ENCODE measurements at regions not wholly inside any gene's neighbourhood (a gene's known extent, or its start where the extent isn't known, plus 50 kb on each side); places are given as distances from the start of the nearest gene placed in this dataset.
A peak's percentile ranks its signal among the peaks of the same experiment; 100 is the strongest.
"Not testable (repeated sequence)": the region's sequence is repeated elsewhere in the genome, so short reads cannot be mapped to it uniquely, and the experiment has no call there.

GRCh38 chr1:157460381-157460780, 91.9 kb downstream of the FCRL5 start:
- no peak for DNase-seq

- DNase-seq: no peak
Observed at GRCh38 chr1:157457279-157457678, 95.0 kb downstream of the FCRL5 start.

- no peak for DNase-seq
Observed at GRCh38 chr1:157455318-157455717, 97.0 kb downstream of the FCRL5 start.

GRCh38 chr1:157450106-157450505, 102.2 kb downstream of the FCRL5 start:
- no peak for DNase-seq

- no peak for DNase-seq
Observed at GRCh38 chr1:157448636-157449035, 103.7 kb downstream of the FCRL5 start.

- DNase-seq: not testable (repeated sequence)
Observed at GRCh38 chr1:157446356-157446755, 106.0 kb downstream of the FCRL5 start.

GRCh38 chr1:157445616-157446140, 106.6 kb downstream of the FCRL5 start:
- DNase-seq: not testable (repeated sequence)

- DNase-seq: no peak
Observed at GRCh38 chr1:157442065-157442464, 110.2 kb downstream of the FCRL5 start.

- no peak for DNase-seq
Observed at GRCh38 chr1:157439302-157439954, 112.9 kb downstream of the FCRL5 start.

- DNase-seq: no peak
Observed at GRCh38 chr1:157438613-157439012, 113.7 kb downstream of the FCRL5 start.

- DNase-seq: no peak
Observed at GRCh38 chr1:157438146-157438545, 114.2 kb downstream of the FCRL5 start.

- DNase-seq: peak in 1 of 2 donors; percentile 8
Observed at GRCh38 chr1:157437296-157437695, 115.0 kb downstream of the FCRL5 start.

GRCh38 chr1:157431751-157432150, 120.6 kb downstream of the FCRL5 start:
- DNase-seq: no peak

- DNase-seq: no peak
Observed at GRCh38 chr1:157429601-157430240, 122.6 kb downstream of the FCRL5 start.

- DNase-seq: not testable (repeated sequence)
Observed at GRCh38 chr1:157423764-157424163, 128.6 kb downstream of the FCRL5 start.

- DNase-seq: no peak
Observed at GRCh38 chr1:157419845-157420542, 132.3 kb downstream of the FCRL5 start.

- no peak for DNase-seq
Observed at GRCh38 chr1:157418659-157419058, 133.7 kb downstream of the FCRL5 start.

- DNase-seq: no peak
Observed at GRCh38 chr1:157418231-157418630, 134.1 kb downstream of the FCRL5 start.

- DNase-seq: no peak
Observed at GRCh38 chr1:157415661-157416060, 136.7 kb downstream of the FCRL5 start.

GRCh38 chr1:157412308-157412707, 140.0 kb downstream of the FCRL5 start:
- no peak for DNase-seq

- no peak for DNase-seq
Observed at GRCh38 chr1:157411769-157412168, 140.5 kb downstream of the FCRL5 start.

GRCh38 chr1:157411064-157411463, 141.3 kb downstream of the FCRL5 start:
- DNase-seq: no peak

GRCh38 chr1:157410457-157410856, 141.9 kb downstream of the FCRL5 start:
- no peak for DNase-seq

- no peak for DNase-seq
Observed at GRCh38 chr1:157409927-157410326, 142.4 kb downstream of the FCRL5 start.
